Endothelial cell (in vitro differentiated cells): ENCODE measurements at regions not wholly inside any gene's neighbourhood (a gene's known extent, or its start where the extent isn't known, plus 50 kb on each side); places are given as distances from the start of the nearest gene placed in this dataset.
A peak's percentile ranks its signal among the peaks of the same experiment; 100 is the strongest.

Source experiments
- DNase-seq: peaks from one replicate; pipeline ENCODE4 v3.0.0; 2021; ENCODE audit warnings: low spot score
- H3K27ac Mint-ChIP-seq: one replicate; pipeline ENCODE4 v1.8.0; 2021; ENCODE audit warnings: mixed read lengths, inconsistent platforms; ENCODE audit not compliant: unreplicated experiment
- H3K27me3 Mint-ChIP-seq: one replicate; pipeline ENCODE4 v1.8.0; 2021; ENCODE audit warnings: mild to moderate bottlenecking, moderate library complexity, mixed read lengths, inconsistent platforms; ENCODE audit not compliant: unreplicated experiment
- H3K36me3 Mint-ChIP-seq: one replicate; pipeline ENCODE4 v1.8.0; 2021; ENCODE audit warnings: mild to moderate bottlenecking, low read depth, mixed read lengths, inconsistent platforms; ENCODE audit not compliant: unreplicated experiment
- H3K4me1 Mint-ChIP-seq: one replicate; pipeline ENCODE4 v1.8.0; 2021; ENCODE audit warnings: mild to moderate bottlenecking, mixed read lengths, inconsistent platforms; ENCODE audit not compliant: unreplicated experiment
- H3K4me3 Mint-ChIP-seq: one replicate; pipeline ENCODE4 v1.8.0; 2021; ENCODE audit warnings: mild to moderate bottlenecking, mixed read lengths, inconsistent platforms; ENCODE audit not compliant: unreplicated experiment
- H3K9me3 Mint-ChIP-seq: one replicate; pipeline ENCODE4 v1.8.0; 2021; ENCODE audit warnings: mixed read lengths, inconsistent platforms; ENCODE audit not compliant: unreplicated experiment
- TF ChIP-seq, protein P1 (sequence below): fragments of 200-600 bp; sonication (generic); IDR thresholded peaks from one replicate; pipeline ENCODE4 v1.5.0; 2021; ENCODE audit warnings: antibody characterized with exemption; ENCODE audit not compliant: unreplicated experiment

DNA sequence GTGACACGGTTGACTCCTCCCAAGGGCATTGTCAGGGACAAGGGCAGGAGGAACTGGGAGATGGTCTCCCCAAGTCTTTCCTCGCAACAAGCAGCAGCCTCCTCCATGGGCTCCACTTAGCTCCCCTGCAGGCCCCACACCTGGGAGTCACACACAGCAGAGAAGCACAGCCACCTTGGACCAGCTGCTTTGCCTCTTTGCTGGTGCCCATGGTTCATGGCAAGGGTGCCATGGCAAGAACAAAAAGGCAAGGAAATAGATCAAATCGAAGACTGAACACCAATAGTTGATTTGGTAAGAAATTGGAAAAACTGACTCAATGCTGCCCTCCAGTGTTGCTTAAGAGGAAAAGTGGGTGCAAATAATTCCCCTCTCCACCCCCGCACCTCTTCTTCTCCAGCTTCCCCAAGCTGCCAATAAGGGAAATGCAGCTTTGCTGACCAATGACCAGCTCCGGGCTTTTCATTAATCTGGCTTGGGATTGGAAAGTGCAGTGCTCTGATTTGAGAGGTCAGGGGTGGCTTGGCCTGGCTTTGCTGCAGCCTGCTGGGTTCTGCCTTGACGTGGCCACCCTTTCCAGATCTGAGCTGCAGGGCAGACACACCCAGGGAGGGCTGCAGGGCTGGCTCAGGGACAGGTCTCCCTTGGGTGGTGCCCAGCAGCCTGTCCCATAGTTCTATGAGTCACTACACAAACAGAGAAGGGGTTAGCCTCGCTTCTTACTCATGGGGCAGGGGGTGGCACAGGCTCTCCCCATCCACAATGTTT lies 162.0 kb downstream of the KLF13 start:
- peak; percentile 48 for DNase-seq
- Mint-ChIP-seq H3K4me3 (no peak overlapping the region), H3K36me3 (peaks cover 4% of the 10 kb centered on the region), H3K27ac (no peak overlapping the region), H3K4me1 (no peaks in the 10 kb centered on the region), H3K9me3 (no peaks in the 10 kb centered on the region), H3K27me3 (peaks cover 13% of the 10 kb centered on the region)
- TF ChIP-seq, protein P1, sequence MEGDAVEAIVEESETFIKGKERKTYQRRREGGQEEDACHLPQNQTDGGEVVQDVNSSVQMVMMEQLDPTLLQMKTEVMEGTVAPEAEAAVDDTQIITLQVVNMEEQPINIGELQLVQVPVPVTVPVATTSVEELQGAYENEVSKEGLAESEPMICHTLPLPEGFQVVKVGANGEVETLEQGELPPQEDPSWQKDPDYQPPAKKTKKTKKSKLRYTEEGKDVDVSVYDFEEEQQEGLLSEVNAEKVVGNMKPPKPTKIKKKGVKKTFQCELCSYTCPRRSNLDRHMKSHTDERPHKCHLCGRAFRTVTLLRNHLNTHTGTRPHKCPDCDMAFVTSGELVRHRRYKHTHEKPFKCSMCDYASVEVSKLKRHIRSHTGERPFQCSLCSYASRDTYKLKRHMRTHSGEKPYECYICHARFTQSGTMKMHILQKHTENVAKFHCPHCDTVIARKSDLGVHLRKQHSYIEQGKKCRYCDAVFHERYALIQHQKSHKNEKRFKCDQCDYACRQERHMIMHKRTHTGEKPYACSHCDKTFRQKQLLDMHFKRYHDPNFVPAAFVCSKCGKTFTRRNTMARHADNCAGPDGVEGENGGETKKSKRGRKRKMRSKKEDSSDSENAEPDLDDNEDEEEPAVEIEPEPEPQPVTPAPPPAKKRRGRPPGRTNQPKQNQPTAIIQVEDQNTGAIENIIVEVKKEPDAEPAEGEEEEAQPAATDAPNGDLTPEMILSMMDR: peak; percentile 85

DNA sequence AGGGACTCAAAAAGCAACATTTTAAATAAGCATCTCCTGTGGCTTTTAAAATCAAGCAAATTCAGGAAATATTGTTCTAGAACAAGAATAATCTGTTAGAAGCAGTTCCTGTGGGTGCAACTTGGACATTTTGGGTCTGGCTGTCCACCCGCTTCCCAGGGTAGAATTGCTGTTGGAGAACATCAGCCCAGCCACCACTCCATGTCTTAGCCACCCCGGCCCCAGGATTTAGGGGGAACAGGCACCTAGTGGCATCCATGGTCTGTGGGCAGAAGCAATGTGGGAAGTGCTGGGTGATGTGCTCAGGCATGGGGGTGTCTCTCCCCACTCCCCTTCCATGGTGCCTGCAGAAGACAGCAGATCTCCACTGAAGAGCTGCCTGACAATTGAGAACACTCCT lies 162.6 kb downstream of the KLF13 start:
- Mint-ChIP-seq H3K4me1 (no peaks in the 10 kb centered on the region), H3K4me3 (no peak overlapping the region), H3K27me3 (peaks cover 11% of the 10 kb centered on the region), H3K36me3 (peaks cover 3% of the 10 kb centered on the region), H3K9me3 (no peaks in the 10 kb centered on the region), H3K27ac (no peak overlapping the region)
- no peak for DNase-seq
- TF ChIP-seq, protein P1: no peak

DNA sequence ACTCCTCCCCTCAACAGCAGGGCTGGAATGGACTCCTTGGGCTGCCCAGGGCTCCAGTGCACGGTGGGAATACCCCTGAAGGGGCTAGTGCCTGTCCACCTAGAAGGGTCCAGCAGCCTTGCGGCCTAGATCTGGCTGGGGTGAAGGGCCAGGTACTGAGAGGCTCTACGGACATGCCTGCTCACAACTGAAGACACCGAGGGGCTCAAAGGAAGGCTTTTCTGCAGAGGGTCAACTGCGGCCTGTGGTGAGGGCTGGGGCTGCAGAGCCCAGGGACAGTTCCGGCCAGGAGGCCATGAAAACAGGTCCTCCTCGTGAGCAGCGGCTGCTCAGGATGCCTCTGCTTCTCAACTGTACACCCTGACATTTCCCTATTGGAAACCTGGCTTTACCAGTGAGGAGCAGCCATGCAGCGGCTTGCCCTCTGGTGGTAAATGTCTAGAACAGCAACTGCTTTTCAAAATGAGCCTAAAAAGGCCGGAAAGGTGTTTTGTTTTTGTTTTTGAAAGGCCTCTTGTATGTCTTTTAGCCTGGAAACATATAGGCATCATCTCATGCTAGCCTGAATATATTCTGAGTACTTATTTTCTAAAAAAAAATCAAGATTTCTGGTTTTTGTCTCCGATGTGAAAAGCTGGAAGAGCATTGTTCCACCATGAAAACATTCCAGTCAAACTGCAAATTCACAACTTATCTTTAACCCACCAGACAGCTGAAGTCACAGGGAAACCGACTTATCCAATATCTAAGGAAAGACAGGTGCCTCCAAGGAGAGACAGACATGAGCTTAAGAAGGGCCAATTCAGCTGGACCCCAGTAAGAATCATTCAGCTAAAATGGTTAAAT lies 163.4 kb downstream of the KLF13 start:
- TF ChIP-seq, protein P1: peak; percentile 88
- Mint-ChIP-seq H3K9me3 (no peaks in the 10 kb centered on the region), H3K27ac (no peak overlapping the region), H3K4me1 (no peaks in the 10 kb centered on the region), H3K4me3 (no peak overlapping the region), H3K27me3 (peaks cover 5% of the 10 kb centered on the region), H3K36me3 (no peaks in the 10 kb centered on the region)
- DNase-seq: no peak

DNA sequence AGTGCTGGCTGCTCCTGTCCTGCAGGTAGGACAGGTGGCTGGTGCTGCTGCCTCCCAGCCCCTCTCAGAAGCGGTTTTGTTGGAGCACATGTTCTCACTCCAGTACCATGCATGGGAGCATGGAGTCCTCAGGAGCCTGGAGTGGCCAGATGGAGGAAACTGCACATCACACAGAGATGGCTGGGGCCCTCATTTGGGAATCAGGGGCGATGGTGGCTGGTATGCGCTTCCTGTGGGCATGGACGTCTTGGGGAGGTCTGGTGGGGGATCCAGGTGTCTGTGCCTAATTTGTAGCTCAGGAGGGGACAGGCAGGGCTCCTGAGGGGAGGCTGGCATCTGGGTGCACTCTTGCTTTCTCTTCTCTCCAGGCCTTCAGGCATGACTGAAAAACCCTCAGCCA lies 168.2 kb downstream of the KLF13 start:
- Mint-ChIP-seq H3K4me1 (no peaks in the 10 kb centered on the region), H3K27me3 (no peaks in the 10 kb centered on the region), H3K4me3 (no peak overlapping the region), H3K9me3 (no peaks in the 10 kb centered on the region), H3K27ac (no peak overlapping the region), H3K36me3 (no peaks in the 10 kb centered on the region)
- TF ChIP-seq, protein P1: no peak
- DNase-seq: no peak

DNA sequence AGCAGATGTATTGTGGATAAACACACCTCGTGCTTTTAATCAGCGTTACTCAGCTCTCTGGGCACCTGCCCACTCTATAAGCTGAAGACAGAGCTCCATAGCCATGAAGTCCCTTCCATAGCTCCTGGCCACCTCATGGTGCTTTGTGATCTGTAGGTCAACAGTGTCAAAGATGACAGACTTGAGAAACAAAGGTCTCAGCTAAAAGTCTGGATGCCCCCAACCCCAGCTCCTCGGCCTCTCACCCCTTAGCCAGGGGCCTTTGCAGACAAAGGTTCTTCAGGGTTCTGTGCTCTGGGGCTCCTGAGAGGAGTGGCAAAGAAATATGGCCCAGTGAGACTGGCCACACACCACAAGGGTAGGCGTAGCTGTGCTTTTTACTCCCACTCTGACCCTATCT lies 168.6 kb downstream of the KLF13 start:
- Mint-ChIP-seq H3K36me3 (no peaks in the 10 kb centered on the region), H3K4me1 (peaks cover 2% of the 10 kb centered on the region), H3K27me3 (no peaks in the 10 kb centered on the region), H3K9me3 (no peaks in the 10 kb centered on the region), H3K4me3 (no peak overlapping the region), H3K27ac (no peak overlapping the region)
- no peak for DNase-seq
- TF ChIP-seq, protein P1: no peak
